Stimulated activated CD4-positive, alpha-beta T cell treated with anti-CD3 and anti-CD28 coated beads, TNF-alpha, amount 100 ng/mL, for 48 hours (primary cell): ENCODE measurements at regions not wholly inside any gene's neighbourhood (a gene's known extent, or its start where the extent isn't known, plus 50 kb on each side); places are given as distances from the start of the nearest gene placed in this dataset.

Experiments
- DNase-seq, 3 donors: peaks; one replicate each; pipeline ENCODE4 v3.0.0-alpha.2; 2020; ENCODE audit warnings: low read depth in 3 of 3

- DNase-seq, result no peak
These were observed 514.3 kb upstream of the JARID2 start for GRCh38 chr6:14731611-14732010.

- DNase-seq, result no peak
These were observed 513.5 kb upstream of the JARID2 start for GRCh38 chr6:14732226-14732843.

GRCh38 chr6:14732844-14733757 lies 512.8 kb upstream of the JARID2 start:
- DNase-seq, result peak in 2 of 3 donors; percentile 56 to 76

- DNase-seq, result no peak
These were observed 511.8 kb upstream of the JARID2 start for GRCh38 chr6:14734052-14734415.

GRCh38 chr6:14734416-14735340 lies 511.2 kb upstream of the JARID2 start:
- DNase-seq, result no peak

- DNase-seq, result peak in 1 of 3 donors; percentile 53
These were observed 509.8 kb upstream of the JARID2 start for GRCh38 chr6:14735956-14736486.

GRCh38 chr6:14736554-14736953 lies 509.3 kb upstream of the JARID2 start:
- no peak for DNase-seq

GRCh38 chr6:14738497-14738896 lies 507.4 kb upstream of the JARID2 start:
- DNase-seq, result no peak

GRCh38 chr6:14738933-14739332 lies 506.9 kb upstream of the JARID2 start:
- no peak for DNase-seq

- DNase-seq, result no peak
These were observed 506.0 kb upstream of the JARID2 start for GRCh38 chr6:14739827-14740226.

GRCh38 chr6:14742171-14742570 lies 503.7 kb upstream of the JARID2 start:
- no peak for DNase-seq

GRCh38 chr6:14742680-14743079 lies 503.2 kb upstream of the JARID2 start:
- no peak for DNase-seq

- DNase-seq, result no peak
These were observed 502.8 kb upstream of the JARID2 start for GRCh38 chr6:14743144-14743473.

GRCh38 chr6:14743474-14744211 lies 502.2 kb upstream of the JARID2 start:
- DNase-seq, result peak; percentile 74 to 88 (median 78)

GRCh38 chr6:14744212-14744556 lies 501.7 kb upstream of the JARID2 start:
- no peak for DNase-seq

- DNase-seq, result no peak
These were observed 499.6 kb upstream of the JARID2 start for GRCh38 chr6:14746139-14746837.

GRCh38 chr6:14747881-14748520 lies 497.9 kb upstream of the JARID2 start:
- no peak for DNase-seq

- no peak for DNase-seq
These were observed 497.2 kb upstream of the JARID2 start for GRCh38 chr6:14748679-14749078.

- no peak for DNase-seq
These were observed 495.7 kb upstream of the JARID2 start for GRCh38 chr6:14750059-14750661.

GRCh38 chr6:14751645-14752175 lies 494.2 kb upstream of the JARID2 start:
- no peak for DNase-seq
